ENCODE measurements at regions not wholly inside any gene's neighbourhood (a gene's known extent, or its start where the extent isn't known, plus 50 kb on each side); places are given as distances from the start of the nearest gene placed in this dataset.
A peak's percentile ranks its signal among the peaks of the same experiment; 100 is the strongest.

DNA sequence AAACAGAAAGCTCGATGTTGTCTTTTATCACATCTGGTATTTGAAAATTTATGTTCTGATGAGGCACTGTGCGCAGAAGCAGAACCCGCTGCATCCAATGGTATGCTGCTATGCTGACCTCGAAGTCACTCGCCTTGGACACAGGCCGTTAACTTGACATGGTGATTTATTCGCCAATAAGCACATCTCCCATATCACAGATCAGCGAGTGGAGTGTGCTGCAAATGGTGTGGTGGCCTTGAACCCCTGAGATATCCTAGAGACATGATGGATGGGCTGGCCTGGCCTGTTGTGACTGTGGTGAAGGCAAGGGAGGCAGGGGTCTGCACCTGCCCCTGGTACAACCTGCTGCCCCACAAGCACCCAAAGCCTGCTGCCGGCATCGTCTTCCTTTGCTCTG lies 175.4 kb upstream of the FRG1 start:
- Mint-ChIP-seq H3K4me1 (no peaks in the 10 kb centered on the region), H3K9me3 (peaks cover 0 to 9% of the 10 kb centered on the region in 2 donors), H3K27me3 (no peaks in the 10 kb centered on the region), H3K4me3 (no peak overlapping the region), H3K27ac (no peak overlapping the region)
- no peak for ATAC-seq
- DNase-seq = no peak

- no peaks in the 10 kb centered on the region for H3K27me3 Mint-ChIP-seq
- no peaks in the 10 kb centered on the region for H3K4me1 Mint-ChIP-seq
- peaks cover 0 to 9% of the 10 kb centered on the region in 2 donors for H3K9me3 Mint-ChIP-seq
- H3K27ac Mint-ChIP-seq = no peak overlapping the region
- no peak overlapping the region for H3K4me3 Mint-ChIP-seq
- ATAC-seq (no peak), DNase-seq (no peak)
Measured at GRCh38 chr4:189765736-189766135, 174.9 kb upstream of the FRG1 start.

GRCh38 chr4:189767941-189768340 lies 172.7 kb upstream of the FRG1 start:
- no peak for DNase-seq
- H3K4me1 Mint-ChIP-seq = no peaks in the 10 kb centered on the region
- ATAC-seq = no peak
- H3K9me3 Mint-ChIP-seq = no peaks in the 10 kb centered on the region
- no peak overlapping the region for H3K4me3 Mint-ChIP-seq
- no peak overlapping the region for H3K27ac Mint-ChIP-seq
- no peaks in the 10 kb centered on the region for H3K27me3 Mint-ChIP-seq

DNA sequence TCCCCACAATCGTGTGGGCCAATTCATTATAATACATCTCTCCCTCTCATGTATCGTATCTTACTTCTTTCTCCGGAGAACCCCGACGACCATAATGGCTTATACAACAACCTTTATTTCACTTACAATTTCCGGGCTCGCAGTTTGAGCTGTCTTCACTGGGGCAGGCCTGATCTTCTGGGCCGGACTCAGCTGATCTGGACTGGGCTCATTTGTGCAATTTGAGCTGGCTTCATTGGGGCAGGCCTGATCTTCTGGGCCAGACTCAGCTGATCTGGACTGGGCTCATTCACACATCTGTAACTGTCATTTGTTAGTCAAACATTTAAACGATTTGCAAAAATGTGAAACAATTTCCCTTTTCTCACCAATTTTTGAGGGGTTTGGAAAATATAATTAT lies 171.5 kb upstream of the FRG1 start:
- H3K27ac Mint-ChIP-seq = no peak overlapping the region
- ATAC-seq (no peak), DNase-seq (no peak)
- no peaks in the 10 kb centered on the region for H3K4me1 Mint-ChIP-seq
- no peaks in the 10 kb centered on the region for H3K9me3 Mint-ChIP-seq
- H3K4me3 Mint-ChIP-seq = no peak overlapping the region
- H3K27me3 Mint-ChIP-seq = no peaks in the 10 kb centered on the region

DNA sequence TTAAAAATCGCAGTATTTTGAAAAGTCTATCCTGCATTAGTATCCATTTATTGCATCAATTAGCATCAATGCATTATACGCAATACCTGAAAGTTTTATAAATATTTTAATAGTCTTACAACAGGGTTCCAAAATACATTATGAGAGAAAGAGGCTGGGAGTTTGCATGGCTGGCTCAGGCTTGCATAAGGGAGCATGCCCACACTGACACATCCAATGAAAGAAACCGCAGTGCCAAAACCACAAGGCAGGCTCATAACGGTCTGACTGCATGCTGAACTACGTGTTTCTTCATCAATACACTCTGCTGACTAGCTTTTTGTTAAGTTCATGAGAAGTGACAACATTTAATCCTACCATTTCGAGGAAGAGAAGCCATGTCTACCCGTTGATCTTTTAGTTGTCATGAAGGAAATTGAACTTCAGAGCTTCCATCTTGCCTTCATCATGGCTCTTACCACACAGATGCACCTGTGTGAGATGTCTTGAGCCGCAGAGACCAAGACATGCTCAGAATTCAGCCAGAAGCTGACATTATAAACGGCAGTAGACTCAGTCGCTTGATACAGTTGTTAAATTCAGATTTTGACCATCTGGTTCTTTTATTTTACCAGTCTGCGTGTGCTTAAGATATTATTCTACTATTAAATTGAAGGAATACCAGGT lies 168.8 kb upstream of the FRG1 start:
- no peak for ATAC-seq

DNA sequence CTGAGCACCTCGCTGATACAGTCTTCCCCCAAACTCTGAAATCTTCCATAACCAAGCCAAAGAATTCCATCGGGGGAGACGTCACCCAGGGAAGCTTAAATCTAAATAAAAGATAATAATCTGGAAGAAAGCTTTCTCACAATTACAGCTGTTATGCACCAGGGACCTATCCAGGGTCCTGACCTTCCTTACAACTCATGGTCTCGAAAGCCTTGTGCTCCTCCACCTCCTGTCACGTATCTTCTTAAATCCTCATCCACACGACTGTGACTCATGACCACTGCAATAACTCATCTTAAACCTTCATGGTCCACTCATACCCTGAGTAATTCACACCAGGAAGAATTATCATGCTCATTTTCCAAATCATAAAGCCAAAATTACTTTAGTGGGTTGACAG lies 166.8 kb upstream of the FRG1 start:
- no peak for ATAC-seq
- Mint-ChIP-seq H3K27ac (peak overlapping the region in 1 of 2 donors; percentile 62), H3K9me3 (no peaks in the 10 kb centered on the region), H3K4me3 (no peak overlapping the region), H3K4me1 (no peaks in the 10 kb centered on the region), H3K27me3 (no peaks in the 10 kb centered on the region)
- DNase-seq = no peak

More for the DNA sequence above, 168.8 kb upstream of the FRG1 start:
- Mint-ChIP-seq H3K9me3 (no peaks in the 10 kb centered on the region), H3K4me1 (no peaks in the 10 kb centered on the region), H3K4me3 (no peak overlapping the region), H3K27ac (no peak overlapping the region), H3K27me3 (no peaks in the 10 kb centered on the region)
- DNase-seq = no peak

- H3K4me3 Mint-ChIP-seq = no peak overlapping the region
- no peak for ATAC-seq
- DNase-seq = no peak
- H3K27ac Mint-ChIP-seq = no peak overlapping the region
- no peaks in the 10 kb centered on the region for H3K9me3 Mint-ChIP-seq
- no peaks in the 10 kb centered on the region for H3K27me3 Mint-ChIP-seq
- H3K4me1 Mint-ChIP-seq = no peaks in the 10 kb centered on the region
Measured at GRCh38 chr4:189779281-189779980, 161.2 kb upstream of the FRG1 start.

- Mint-ChIP-seq H3K4me1 (no peaks in the 10 kb centered on the region), H3K9me3 (no peaks in the 10 kb centered on the region), H3K27me3 (no peaks in the 10 kb centered on the region), H3K27ac (no peak overlapping the region), H3K4me3 (no peak overlapping the region)
- ATAC-seq (no peak), DNase-seq (no peak)
Measured at GRCh38 chr4:189780391-189780790, 160.3 kb upstream of the FRG1 start.

GRCh38 chr4:189784651-189785050 lies 156.0 kb upstream of the FRG1 start:
- Mint-ChIP-seq H3K27ac (no peak overlapping the region), H3K27me3 (no peaks in the 10 kb centered on the region), H3K9me3 (peaks cover 0 to 8% of the 10 kb centered on the region in 2 donors), H3K4me3 (no peak overlapping the region), H3K4me1 (no peaks in the 10 kb centered on the region)
- peak; percentile 39 for ATAC-seq
- DNase-seq = no peak

GRCh38 chr4:189785257-189785656 lies 155.4 kb upstream of the FRG1 start:
- H3K27me3 Mint-ChIP-seq = no peaks in the 10 kb centered on the region

GRCh38 chr4:189786447-189786846 lies 154.2 kb upstream of the FRG1 start:
- no peak overlapping the region for H3K27ac Mint-ChIP-seq
- H3K4me3 Mint-ChIP-seq = no peak overlapping the region
- no peaks in the 10 kb centered on the region for H3K4me1 Mint-ChIP-seq
- peaks cover 8% of the 10 kb centered on the region for H3K27me3 Mint-ChIP-seq
- no peak for ATAC-seq
- no peak for DNase-seq
- peaks cover 0 to 8% of the 10 kb centered on the region in 2 donors for H3K9me3 Mint-ChIP-seq

More at GRCh38 chr4:189785257-189785656, 155.4 kb upstream of the FRG1 start:
- DNase-seq (no peak), ATAC-seq (no peak)
- H3K9me3 Mint-ChIP-seq = peaks cover 0 to 8% of the 10 kb centered on the region in 2 donors
- no peaks in the 10 kb centered on the region for H3K4me1 Mint-ChIP-seq
- H3K27ac Mint-ChIP-seq = no peak overlapping the region
- no peak overlapping the region for H3K4me3 Mint-ChIP-seq

DNA sequence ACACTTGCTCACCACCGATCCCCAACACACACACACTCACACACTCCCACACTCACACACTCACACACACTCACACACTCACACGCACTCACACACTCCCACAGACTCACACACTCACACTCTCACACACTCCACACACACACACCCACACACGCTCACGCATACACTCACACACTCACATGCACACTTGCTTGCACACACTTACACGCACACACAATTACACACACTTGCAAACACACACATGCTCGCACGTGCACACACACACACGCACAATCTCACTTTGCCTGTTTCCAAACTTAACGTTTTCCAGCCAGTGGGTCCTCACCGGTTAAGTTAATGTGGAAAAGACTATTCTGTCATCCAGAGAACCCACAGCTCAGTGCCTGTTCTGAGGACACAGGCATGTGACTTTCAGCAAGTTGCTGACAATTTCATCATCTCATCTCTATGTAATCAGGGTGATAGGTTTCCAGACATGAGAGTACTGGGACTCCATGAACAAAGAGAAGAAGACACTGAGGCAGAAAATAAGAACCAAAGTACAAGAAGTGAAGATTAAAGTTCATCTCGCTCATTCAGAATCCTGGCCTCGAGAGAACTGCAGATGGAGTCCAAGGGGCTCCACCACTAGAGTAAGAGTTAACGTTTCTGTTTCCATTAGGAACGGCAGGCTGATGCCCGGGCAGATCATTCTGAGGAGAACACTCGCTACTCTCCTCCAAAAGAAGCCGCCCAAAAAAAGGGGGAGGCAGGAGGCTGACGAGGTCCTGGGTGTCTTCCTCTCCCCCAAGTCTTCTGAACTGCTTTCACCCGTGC lies 153.2 kb upstream of the FRG1 start:
- DNase-seq (no peak), ATAC-seq (peak; percentile 29)
- H3K27ac Mint-ChIP-seq = peak overlapping the region; percentile 21 to 57
- H3K4me1 Mint-ChIP-seq = no peaks in the 10 kb centered on the region
- no peak overlapping the region for H3K4me3 Mint-ChIP-seq
- H3K27me3 Mint-ChIP-seq = peaks cover 12% of the 10 kb centered on the region
- H3K9me3 Mint-ChIP-seq = peaks cover 0 to 8% of the 10 kb centered on the region in 2 donors

GRCh38 chr4:189792924-189793618 lies 147.6 kb upstream of the FRG1 start:
- Mint-ChIP-seq H3K27me3 (peaks cover 20% of the 10 kb centered on the region), H3K4me1 (no peaks in the 10 kb centered on the region), H3K27ac (no peak overlapping the region), H3K4me3 (no peak overlapping the region), H3K9me3 (no peaks in the 10 kb centered on the region)
- DNase-seq (peak; percentile 58 to 62), ATAC-seq (peak; percentile 74)

DNA sequence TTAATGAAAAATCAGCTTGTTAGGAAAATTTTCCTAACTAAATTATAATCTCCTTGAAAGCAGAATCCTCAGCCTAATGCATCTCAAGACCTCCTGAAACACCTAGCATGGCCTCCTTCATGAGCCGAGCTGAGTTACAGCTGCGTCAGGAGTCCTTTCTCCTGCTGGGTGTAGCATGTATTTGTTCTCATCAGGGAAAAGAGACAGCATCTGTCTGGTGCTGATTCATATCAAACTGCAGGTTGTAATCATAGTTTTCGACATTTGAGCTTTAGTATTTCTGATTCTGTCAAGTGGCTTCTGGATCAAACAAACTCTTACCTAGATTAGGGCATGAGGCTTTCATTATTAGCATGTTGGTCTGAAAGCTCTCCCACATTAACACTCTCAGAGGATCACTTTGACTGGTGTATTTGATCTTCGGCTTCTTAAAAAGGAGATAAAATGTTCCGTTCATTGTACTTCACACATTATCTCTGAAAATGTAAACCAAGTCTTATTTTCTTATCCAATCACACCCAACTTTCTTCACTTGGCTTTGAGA lies 140.1 kb upstream of the FRG1 start:
- ATAC-seq = no peak
- H3K4me1 Mint-ChIP-seq = no peaks in the 10 kb centered on the region
- peaks cover 0 to 14% of the 10 kb centered on the region in 2 donors for H3K9me3 Mint-ChIP-seq

GRCh38 chr4:189802884-189803283 lies 137.8 kb upstream of the FRG1 start:
- Mint-ChIP-seq H3K4me3 (no peak overlapping the region), H3K4me1 (no peaks in the 10 kb centered on the region), H3K27ac (no peak overlapping the region), H3K9me3 (peaks cover 0 to 21% of the 10 kb centered on the region in 2 donors), H3K27me3 (peaks cover 12% of the 10 kb centered on the region)
- DNase-seq = no peak
- no peak for ATAC-seq

More for the DNA sequence above, 140.1 kb upstream of the FRG1 start:
- peaks cover 12% of the 10 kb centered on the region for H3K27me3 Mint-ChIP-seq
- no peak for DNase-seq
- H3K4me3 Mint-ChIP-seq = no peak overlapping the region
- H3K27ac Mint-ChIP-seq = no peak overlapping the region
